ENCODE measurements at regions not wholly inside any gene's neighbourhood (a gene's known extent, or its start where the extent isn't known, plus 50 kb on each side); places are given as distances from the start of the nearest gene placed in this dataset.
"Not testable (repeated sequence)": the region's sequence is repeated elsewhere in the genome, so short reads cannot be mapped to it uniquely, and the experiment has no call there.

GRCh38 chr6:100228437-100228833 lies 234.4 kb upstream of the MCHR2 start:
- H3K4me3 ChIP-seq = no peak overlapping the region
- ATAC-seq = peak; percentile 38
- no peaks in the 10 kb centered on the region for H3K36me3 ChIP-seq (ENCODE audit: low read depth)
- intact Hi-C loops (cut with DNase I, micrococcal nuclease) = no loop called here
- TF ChIP-seq, protein P1, sequence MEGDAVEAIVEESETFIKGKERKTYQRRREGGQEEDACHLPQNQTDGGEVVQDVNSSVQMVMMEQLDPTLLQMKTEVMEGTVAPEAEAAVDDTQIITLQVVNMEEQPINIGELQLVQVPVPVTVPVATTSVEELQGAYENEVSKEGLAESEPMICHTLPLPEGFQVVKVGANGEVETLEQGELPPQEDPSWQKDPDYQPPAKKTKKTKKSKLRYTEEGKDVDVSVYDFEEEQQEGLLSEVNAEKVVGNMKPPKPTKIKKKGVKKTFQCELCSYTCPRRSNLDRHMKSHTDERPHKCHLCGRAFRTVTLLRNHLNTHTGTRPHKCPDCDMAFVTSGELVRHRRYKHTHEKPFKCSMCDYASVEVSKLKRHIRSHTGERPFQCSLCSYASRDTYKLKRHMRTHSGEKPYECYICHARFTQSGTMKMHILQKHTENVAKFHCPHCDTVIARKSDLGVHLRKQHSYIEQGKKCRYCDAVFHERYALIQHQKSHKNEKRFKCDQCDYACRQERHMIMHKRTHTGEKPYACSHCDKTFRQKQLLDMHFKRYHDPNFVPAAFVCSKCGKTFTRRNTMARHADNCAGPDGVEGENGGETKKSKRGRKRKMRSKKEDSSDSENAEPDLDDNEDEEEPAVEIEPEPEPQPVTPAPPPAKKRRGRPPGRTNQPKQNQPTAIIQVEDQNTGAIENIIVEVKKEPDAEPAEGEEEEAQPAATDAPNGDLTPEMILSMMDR (IDR thresholded peaks at IDR 0.05) = no peak
- no peak for DNase-seq
- H3K4me1 ChIP-seq (ENCODE audit: low read depth) = no peaks in the 10 kb centered on the region
- no peaks in the 10 kb centered on the region for H3K9me3 ChIP-seq

DNA sequence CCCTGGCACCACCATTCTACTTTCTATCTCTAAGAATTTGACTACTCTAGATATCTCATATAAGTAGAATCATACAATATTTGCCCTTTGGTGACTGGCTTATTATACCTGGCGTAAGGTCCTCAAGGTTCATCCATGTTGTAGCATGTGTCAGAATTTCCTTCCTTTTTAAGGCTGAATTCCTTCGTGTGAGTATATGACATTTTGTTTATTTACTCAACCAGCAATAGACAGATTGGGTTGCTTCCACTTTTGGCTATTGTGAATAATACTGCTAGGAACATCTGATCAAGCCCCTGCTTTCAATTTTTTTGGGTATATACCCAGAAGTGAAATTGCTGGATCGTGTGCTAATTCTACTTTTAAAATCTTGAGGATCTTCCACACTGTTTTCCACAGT lies 232.8 kb upstream of the MCHR2 start:
- ATAC-seq (no peak), DNase-seq (no peak)
- no peaks in the 10 kb centered on the region for H3K4me1 ChIP-seq (ENCODE audit: low read depth)
- H3K9me3 ChIP-seq = no peaks in the 10 kb centered on the region
- TF ChIP-seq, protein P1 (IDR thresholded peaks at IDR 0.05) = no peak
- no peaks in the 10 kb centered on the region for H3K36me3 ChIP-seq (ENCODE audit: low read depth)
- H3K4me3 ChIP-seq = no peak overlapping the region
- intact Hi-C loops (cut with DNase I, micrococcal nuclease) = no loop called here

GRCh38 chr6:100223952-100224351 lies 229.9 kb upstream of the MCHR2 start:
- H3K36me3 ChIP-seq (ENCODE audit: low read depth); ATAC-seq; DNase-seq; H3K9me3 ChIP-seq; intact Hi-C loops (cut with DNase I, micrococcal nuclease); H3K4me1 ChIP-seq (ENCODE audit: low read depth); H3K4me3 ChIP-seq: not testable (repeated sequence)

GRCh38 chr6:100220543-100220942 lies 226.5 kb upstream of the MCHR2 start:
- TF ChIP-seq, protein P1 (IDR thresholded peaks at IDR 0.05) = no peak
- DNase-seq (no peak), ATAC-seq (no peak)
- no peaks in the 10 kb centered on the region for H3K4me1 ChIP-seq (ENCODE audit: low read depth)
- intact Hi-C loops (cut with DNase I, micrococcal nuclease) = no loop called here
- H3K36me3 ChIP-seq (ENCODE audit: low read depth) = no peaks in the 10 kb centered on the region
- H3K4me3 ChIP-seq = no peak overlapping the region
- no peaks in the 10 kb centered on the region for H3K9me3 ChIP-seq

DNA sequence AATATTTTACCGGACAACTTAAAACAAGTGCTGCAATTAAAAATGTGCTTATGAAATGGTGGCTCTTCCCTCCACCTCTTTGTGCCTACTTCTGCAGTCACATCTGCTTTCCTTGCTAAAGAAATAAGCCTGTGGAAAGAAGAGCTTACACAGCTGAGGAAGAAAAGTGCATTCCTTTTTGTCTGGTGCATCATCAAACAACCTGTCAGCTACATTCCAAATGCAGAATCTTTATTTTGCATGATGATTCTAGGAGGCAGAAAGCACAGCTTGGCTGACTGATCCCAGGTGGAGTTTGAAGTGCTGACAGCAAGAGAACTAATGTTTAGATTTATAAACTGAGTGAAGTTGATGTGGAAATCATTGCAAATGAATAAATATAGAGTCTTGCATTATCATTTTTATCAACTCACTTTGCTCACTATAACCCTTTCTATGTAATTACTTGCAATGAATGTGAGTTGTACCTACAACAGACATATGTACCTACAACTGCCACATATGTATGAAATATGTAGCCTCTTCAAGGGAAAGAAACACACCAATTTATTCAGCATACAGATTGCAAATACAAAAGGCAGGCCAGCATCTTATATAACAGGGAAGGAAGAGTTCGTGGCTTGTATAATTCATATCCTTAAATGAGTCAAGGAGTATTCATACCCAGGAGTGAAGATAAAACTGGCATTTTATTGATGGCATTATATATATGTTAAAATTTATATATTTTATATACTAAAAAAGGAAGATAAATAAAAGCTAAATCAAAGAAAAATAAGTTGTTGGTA lies 223.4 kb upstream of the MCHR2 start:
- Histone ChIP-seq H3K4me3 (no peak overlapping the region), H3K9me3 (no peaks in the 10 kb centered on the region), H3K36me3 (ENCODE audit: low read depth) (no peaks in the 10 kb centered on the region), H3K4me1 (ENCODE audit: low read depth) (no peaks in the 10 kb centered on the region)
- intact Hi-C loops (cut with DNase I, micrococcal nuclease) = no loop called here
- DNase-seq (no peak), ATAC-seq (no peak)
- TF ChIP-seq, protein P1 (IDR thresholded peaks at IDR 0.05) = no peak

DNA sequence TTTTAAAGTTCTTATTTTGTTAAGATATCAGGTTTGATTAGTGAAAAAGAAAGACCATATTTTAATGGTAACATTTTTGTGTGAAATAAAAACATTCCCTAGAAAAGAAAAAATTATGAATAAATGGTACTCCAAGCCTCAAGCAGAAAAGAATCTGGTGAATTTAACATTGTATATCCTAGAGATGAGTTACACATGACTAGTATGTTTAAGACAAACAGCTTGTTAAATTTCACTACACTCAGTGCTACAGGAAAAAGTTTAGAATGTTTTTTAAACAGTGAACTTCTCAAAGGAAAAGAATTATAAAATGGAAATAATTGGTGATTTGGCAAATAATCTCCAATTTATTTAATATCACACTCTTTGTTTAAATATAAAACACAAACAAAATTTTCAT lies 222.7 kb upstream of the MCHR2 start:
- Histone ChIP-seq H3K36me3 (ENCODE audit: low read depth) (no peaks in the 10 kb centered on the region), H3K4me3 (no peak overlapping the region), H3K9me3 (no peaks in the 10 kb centered on the region), H3K4me1 (ENCODE audit: low read depth) (no peaks in the 10 kb centered on the region)
- intact Hi-C loops (cut with DNase I, micrococcal nuclease) = no loop called here
- DNase-seq (no peak), ATAC-seq (no peak)
- TF ChIP-seq, protein P1 (IDR thresholded peaks at IDR 0.05) = no peak

All from mucosa of descending colon (tissue), 3 donors.